ENCODE measurements at regions not wholly inside any gene's neighbourhood (a gene's known extent, or its start where the extent isn't known, plus 50 kb on each side); places are given as distances from the start of the nearest gene placed in this dataset.

DNA sequence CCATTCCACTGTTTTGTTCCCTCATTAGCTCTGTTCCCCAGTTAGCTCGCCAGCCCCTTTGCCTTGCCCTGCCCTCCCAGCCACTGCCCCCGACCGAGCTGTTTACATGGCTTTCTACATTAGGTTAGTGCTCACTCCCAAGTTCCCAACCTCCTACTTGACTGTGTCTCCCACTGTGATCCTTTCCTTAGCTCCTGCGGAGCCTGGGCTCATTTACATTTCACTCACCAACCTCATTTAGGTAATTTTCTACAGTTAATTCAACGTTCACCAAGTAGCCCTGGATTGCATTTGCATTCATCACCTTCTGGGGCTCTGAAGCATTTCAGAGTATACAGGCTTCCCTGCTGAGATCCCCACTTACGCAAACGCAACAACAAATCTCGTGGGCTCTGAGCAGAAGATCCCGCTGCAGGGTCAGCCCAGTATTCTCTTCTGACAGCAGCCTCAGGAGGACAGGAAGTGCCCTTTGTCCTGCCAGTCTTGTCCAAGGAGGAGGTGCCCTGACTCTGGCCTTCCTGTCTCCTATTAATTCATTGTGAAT lies 325.8 kb upstream of the CCL2 start:
- 4% methylated on average over 5 of the region's 9 CpGs; no CpG with 5 or more reads in 1 of the 2 experiments for WGBS, 2 experiments (ENCODE audit: extremely low coverage in 2 of 2, insufficient read length in 1 of 2)
- H4K91ac ChIP-seq (ENCODE audit: insufficient read depth, low read depth, low read length) = no peak overlapping the region
- H2BK15ac ChIP-seq (ENCODE audit: low read depth, low read length) = no peak overlapping the region
- dilution Hi-C loops (cut with HindIII; ENCODE audit: low sequenced_read_pairs, unreplicated experiment) (no loop called here), in situ Hi-C loops (cut with MboI; ENCODE audit: low sequenced_read_pairs) (no loop called here), intact Hi-C loops (cut with micrococcal nuclease) (no loop called here)
- ChIA-PET POLR2A (ENCODE audit: unreplicated experiment) (no interaction called here), CTCF (no interaction called here)
- no peak overlapping the region for H3K4ac ChIP-seq (ENCODE audit: low read depth, low read length)
- H3K18ac ChIP-seq (ENCODE audit: low read depth, low read length) = no peak overlapping the region
- no peaks in the 10 kb centered on the region for H3K9me1 ChIP-seq (ENCODE audit: insufficient read depth, low read length)
- H2BK20ac ChIP-seq (ENCODE audit: low read depth, low read length) = no peak overlapping the region
- H3K14ac ChIP-seq (replicated peaks; ENCODE audit: low read depth, low read length) = no peak overlapping the region
- H4K5ac ChIP-seq (ENCODE audit: low read depth, low read length) = no peak overlapping the region
- ATAC-seq (ENCODE audit: low read depth) = no peak
- no peaks in the 10 kb centered on the region for H3K4me1 ChIP-seq (ENCODE audit: control insufficient read depth, insufficient read depth, low read length)
- no peak overlapping the region for H3K56ac ChIP-seq (ENCODE audit: extremely low read depth, insufficient read depth, low read length)
- no peak overlapping the region for H2AFZ ChIP-seq (replicated peaks; ENCODE audit: low read length, poor library complexity)
- no peak overlapping the region for H3K4me3 ChIP-seq (ENCODE audit: insufficient read depth, low read depth, low read length)
- no peaks in the 10 kb centered on the region for H3K27me3 ChIP-seq (ENCODE audit: control insufficient read depth, insufficient read depth, low read length)
- H4K8ac ChIP-seq (ENCODE audit: low read depth in 2 of 2, low read length in 2 of 2) = no peak overlapping the region
- H3K4me2 ChIP-seq (ENCODE audit: low read depth, low read length) = no peak overlapping the region
- no peak overlapping the region for H3K27ac ChIP-seq (ENCODE audit: insufficient read depth, low read length)
- no TSS peak for BruUV-seq (replicated peaks)
- no peak overlapping the region for H2BK5ac ChIP-seq (ENCODE audit: low read depth, low read length, poor library complexity, severe bottlenecking)
- H3K23ac ChIP-seq (ENCODE audit: low read depth, low read length) = no peak overlapping the region
- no peaks in the 10 kb centered on the region for H3K79me1 ChIP-seq (ENCODE audit: low read depth in 1 of 2, low read length in 2 of 2)
- no peak for TF ChIP-seq RFX5 (IDR thresholded peaks at IDR 0.05; ENCODE audit: low read depth, low read length)
- TF ChIP-seq NFE2L2 (IDR thresholded peaks at IDR 0.05; ENCODE audit: low read depth, low read length) = no peak
- TF ChIP-seq, protein P1, sequence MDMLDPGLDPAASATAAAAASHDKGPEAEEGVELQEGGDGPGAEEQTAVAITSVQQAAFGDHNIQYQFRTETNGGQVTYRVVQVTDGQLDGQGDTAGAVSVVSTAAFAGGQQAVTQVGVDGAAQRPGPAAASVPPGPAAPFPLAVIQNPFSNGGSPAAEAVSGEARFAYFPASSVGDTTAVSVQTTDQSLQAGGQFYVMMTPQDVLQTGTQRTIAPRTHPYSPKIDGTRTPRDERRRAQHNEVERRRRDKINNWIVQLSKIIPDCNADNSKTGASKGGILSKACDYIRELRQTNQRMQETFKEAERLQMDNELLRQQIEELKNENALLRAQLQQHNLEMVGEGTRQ (IDR thresholded peaks at IDR 0.05; ENCODE audit: low read depth, low read length) = no peak
- TF ChIP-seq, protein P2, sequence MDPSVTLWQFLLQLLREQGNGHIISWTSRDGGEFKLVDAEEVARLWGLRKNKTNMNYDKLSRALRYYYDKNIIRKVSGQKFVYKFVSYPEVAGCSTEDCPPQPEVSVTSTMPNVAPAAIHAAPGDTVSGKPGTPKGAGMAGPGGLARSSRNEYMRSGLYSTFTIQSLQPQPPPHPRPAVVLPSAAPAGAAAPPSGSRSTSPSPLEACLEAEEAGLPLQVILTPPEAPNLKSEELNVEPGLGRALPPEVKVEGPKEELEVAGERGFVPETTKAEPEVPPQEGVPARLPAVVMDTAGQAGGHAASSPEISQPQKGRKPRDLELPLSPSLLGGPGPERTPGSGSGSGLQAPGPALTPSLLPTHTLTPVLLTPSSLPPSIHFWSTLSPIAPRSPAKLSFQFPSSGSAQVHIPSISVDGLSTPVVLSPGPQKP (IDR thresholded peaks at IDR 0.05; ENCODE audit: borderline replicate concordance, low read depth, low read length) = no peak
- no peak for TF ChIP-seq CEBPB (IDR thresholded peaks at IDR 0.05; ENCODE audit: low read depth, low read length)
- no peak for TF ChIP-seq RAD21 (IDR thresholded peaks at IDR 0.05; ENCODE audit: low read length)
- no peak for TF ChIP-seq RCOR1 (IDR thresholded peaks at IDR 0.05; ENCODE audit: insufficient replicate concordance, low read length)
- H2AK9ac ChIP-seq (replicated peaks; ENCODE audit: low read depth, low read length, poor library complexity) = no peak overlapping the region
- H4K20me1 ChIP-seq (ENCODE audit: insufficient read depth, low read length) = no peaks in the 10 kb centered on the region
- peaks cover 2% of the 10 kb centered on the region; the same call in 1 of the 2 replicates for H3K9me3 ChIP-seq (ENCODE audit: control insufficient read depth, insufficient read depth, low read length)
- no peaks in the 10 kb centered on the region for H3K36me3 ChIP-seq (ENCODE audit: control insufficient read depth, insufficient read depth, low read length)
- no peak overlapping the region for H2BK120ac ChIP-seq (ENCODE audit: low read depth, low read length)
- no peak overlapping the region for H2AK5ac ChIP-seq (ENCODE audit: low read depth, low read length)
- no peak overlapping the region for H3K9ac ChIP-seq (ENCODE audit: low read depth, low read length)
- DNase-seq = no peak

Measured in IMR-90 (cell line).